GM18873 (cell line): ENCODE measurements at regions not wholly inside any gene's neighbourhood (a gene's known extent, or its start where the extent isn't known, plus 50 kb on each side); places are given as distances from the start of the nearest gene placed in this dataset.
"Not testable (repeated sequence)": the region's sequence is repeated elsewhere in the genome, so short reads cannot be mapped to it uniquely, and the experiment has no call there.

Source experiments
- ATAC-seq: cut with Tn5 transposase; IDR thresholded peaks from one replicate; pipeline ENCODE4 v1.9.1; 2021; ENCODE audit warnings: mild to moderate bottlenecking, moderate library complexity, moderate number of reproducible peaks; ENCODE audit not compliant: unreplicated experiment, low FRiP score

DNA sequence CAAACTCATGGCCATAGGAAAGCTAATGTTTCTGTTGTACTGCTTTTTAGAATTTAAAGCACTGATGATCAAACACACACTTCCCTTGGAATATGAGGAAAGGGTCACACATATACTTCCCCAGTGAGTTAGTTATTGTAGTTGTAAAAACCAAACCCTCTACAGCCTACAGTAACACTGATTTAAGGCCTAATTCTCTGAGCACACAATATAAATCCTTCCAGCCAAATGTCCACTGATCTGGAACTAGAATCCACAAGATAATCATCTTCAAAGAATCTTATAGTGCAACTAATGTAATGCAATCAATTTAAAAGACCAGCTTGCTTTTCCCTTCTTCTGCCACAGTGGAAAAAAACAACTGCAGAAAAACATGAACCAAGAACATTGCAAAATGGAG lies 219.3 kb downstream of the CAAP1 start:
- ATAC-seq, result no peak

GRCh38 chr9:26669701-26670670 lies 222.6 kb downstream of the CAAP1 start:
- no peak for ATAC-seq

DNA sequence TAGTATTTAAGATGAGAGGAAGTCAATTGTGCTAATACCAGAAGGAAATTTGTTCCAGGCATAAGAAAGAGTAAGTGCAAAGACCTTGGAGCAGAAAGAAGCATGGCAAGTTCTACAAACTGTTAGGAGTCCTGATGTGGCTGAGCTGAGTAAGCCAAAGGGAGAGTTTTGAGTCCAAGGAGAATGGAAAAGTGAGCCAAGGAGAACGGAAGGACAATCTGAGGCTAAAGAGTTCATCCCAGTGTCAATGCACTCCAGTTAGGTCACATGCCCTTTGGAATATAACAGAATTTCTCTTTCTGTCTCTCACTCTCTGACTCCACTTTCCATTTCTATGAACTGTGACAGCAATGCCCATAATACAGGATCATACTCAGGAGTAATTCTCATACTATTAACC lies 224.7 kb downstream of the CAAP1 start:
- no peak for ATAC-seq

- ATAC-seq, result no peak
Observed at GRCh38 chr9:26665666-26666065, 226.9 kb downstream of the CAAP1 start.

- ATAC-seq, result not testable (repeated sequence)
Observed at GRCh38 chr9:26664087-26664773, 228.4 kb downstream of the CAAP1 start.

DNA sequence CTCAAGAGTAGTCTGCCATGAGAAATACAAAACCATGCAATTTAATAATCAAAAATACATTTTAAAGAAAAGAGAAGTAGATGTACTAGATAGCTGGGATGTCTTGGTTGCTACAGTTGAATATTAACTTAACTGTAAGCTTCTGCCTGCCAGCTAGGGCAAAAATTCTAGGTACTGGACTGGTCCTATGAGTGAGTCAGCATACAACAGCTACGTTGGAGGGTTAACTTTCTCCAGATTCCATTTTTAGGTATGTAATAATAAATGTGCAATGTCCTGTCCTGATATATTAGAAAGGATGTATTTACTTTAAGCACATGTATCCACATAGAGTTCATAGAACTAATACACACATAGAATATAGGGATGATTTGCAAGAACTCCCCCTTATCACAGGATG lies 230.1 kb downstream of the CAAP1 start:
- no peak for ATAC-seq

- ATAC-seq, result no peak
Observed at GRCh38 chr9:26658476-26658875, 234.1 kb downstream of the CAAP1 start.

DNA sequence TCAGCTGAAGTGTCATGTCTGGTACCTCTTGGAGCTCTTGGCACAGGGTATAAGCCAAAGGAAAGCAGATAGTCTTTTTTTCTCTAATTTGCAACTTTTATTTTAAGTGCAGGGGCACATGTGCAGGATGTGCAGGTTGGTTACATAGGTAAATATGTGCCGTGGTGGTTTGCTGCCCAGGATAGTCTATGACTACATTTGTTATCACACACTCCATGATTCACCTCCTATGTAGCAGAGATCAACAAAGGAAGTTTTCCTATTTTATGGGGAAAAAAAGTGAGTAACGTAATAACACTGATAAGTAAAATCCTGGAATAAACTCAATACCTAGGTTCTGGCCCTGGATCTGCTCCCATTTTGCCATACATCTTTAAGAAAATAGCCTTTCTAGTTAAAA lies 234.6 kb downstream of the CAAP1 start:
- no peak for ATAC-seq

GRCh38 chr9:26656003-26656870 lies 236.4 kb downstream of the CAAP1 start:
- no peak for ATAC-seq

GRCh38 chr9:26655166-26655565 lies 237.4 kb downstream of the CAAP1 start:
- no peak for ATAC-seq

- no peak for ATAC-seq
Observed at GRCh38 chr9:26650325-26650724, 242.3 kb downstream of the CAAP1 start.

- no peak for ATAC-seq
Observed at GRCh38 chr9:26643826-26644225, 248.8 kb downstream of the CAAP1 start.

GRCh38 chr9:26639761-26640160 lies 252.8 kb downstream of the CAAP1 start:
- ATAC-seq, result no peak

DNA sequence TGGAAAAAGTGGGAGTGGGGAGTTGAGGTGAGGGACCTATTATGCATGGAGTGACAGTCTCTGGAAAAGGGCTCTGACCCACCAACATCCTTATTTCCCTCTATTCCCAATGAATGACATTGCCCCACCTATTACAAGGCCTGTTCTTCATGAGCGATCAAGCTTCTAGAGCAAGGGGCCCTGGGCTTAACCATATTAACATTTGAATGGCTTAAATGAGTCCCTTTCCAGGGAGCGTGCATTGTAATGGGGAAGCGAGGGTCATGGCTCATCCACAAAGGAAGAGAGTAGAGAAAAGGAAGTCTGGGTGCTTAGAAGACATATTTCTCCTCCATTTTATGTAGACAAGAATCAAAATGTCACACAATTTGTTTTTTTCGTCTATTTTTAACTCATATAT lies 255.5 kb downstream of the CAAP1 start:
- no peak for ATAC-seq

DNA sequence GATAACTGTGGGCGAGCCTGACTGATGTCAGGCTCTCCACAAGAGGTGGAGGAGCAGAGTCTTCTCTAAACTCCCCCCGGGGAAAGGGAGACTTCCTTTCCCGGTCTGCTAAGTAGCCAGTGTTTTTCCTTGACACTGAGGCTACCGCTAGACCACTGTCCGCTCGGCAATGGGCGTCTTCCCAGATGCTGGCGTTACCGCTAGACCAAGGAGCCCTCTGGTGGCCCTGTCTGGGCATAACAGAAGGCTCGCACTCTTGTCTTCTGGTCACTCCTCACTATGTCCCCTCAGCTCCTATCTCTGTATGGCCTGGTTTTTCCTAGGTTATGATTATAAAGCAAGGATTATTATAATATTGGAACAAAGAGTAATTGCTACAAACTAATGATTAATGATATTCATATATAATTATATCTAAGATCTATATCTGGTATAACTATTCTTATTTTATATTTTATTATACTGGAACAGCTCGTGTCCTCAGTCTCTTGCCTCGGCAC lies 278.7 kb downstream of the CAAP1 start:
- ATAC-seq, result not testable (repeated sequence)

DNA sequence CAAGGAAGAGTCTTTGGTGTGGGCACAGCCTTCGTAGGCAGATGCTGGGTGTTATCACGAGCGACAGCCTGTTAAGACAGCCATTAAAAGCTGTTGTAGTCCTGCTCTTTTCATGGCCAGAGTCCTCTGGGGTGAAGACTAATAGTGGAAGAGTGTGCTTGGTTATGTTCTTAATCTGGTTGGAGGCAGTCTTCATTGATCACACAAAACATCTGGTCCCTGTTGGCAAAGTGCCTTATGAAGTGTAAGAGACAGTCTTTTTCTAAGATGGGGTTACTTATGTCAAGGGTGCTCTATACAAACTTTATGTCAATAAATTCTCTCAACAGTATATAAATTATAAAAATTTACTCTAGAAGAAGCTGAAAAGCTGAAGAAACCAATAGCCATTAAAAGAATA lies 280.4 kb downstream of the CAAP1 start:
- ATAC-seq, result no peak

DNA sequence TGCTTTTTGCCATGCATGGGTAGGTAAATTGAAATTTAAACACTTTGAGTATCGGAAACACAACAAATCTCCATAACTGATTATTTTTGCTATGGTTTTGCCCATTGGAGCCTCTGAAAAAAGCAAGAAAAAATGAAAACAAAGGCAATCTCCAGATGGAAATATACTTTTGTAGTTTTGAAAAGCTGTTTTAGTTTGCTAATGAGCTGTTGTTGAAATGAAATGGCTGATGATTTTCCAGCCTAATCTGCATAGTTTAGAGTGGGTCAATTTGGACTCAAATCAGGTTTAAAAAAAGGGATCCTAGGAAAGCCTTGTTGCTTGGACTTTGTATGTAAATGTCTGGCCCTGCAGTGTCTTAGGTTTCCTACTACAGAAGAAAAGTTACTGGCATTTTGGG lies 285.8 kb downstream of the CAAP1 start:
- no peak for ATAC-seq

GRCh38 chr9:26605367-26605766 lies 287.2 kb downstream of the CAAP1 start:
- ATAC-seq, result no peak

GRCh38 chr9:26604076-26604662 lies 288.4 kb downstream of the CAAP1 start:
- no peak for ATAC-seq

GRCh38 chr9:26603617-26604016 lies 289.0 kb downstream of the CAAP1 start:
- ATAC-seq, result no peak
